ENCODE measurements at regions not wholly inside any gene's neighbourhood (a gene's known extent, or its start where the extent isn't known, plus 50 kb on each side); places are given as distances from the start of the nearest gene placed in this dataset.
"Not testable (repeated sequence)": the region's sequence is repeated elsewhere in the genome, so short reads cannot be mapped to it uniquely, and the experiment has no call there.

DNA sequence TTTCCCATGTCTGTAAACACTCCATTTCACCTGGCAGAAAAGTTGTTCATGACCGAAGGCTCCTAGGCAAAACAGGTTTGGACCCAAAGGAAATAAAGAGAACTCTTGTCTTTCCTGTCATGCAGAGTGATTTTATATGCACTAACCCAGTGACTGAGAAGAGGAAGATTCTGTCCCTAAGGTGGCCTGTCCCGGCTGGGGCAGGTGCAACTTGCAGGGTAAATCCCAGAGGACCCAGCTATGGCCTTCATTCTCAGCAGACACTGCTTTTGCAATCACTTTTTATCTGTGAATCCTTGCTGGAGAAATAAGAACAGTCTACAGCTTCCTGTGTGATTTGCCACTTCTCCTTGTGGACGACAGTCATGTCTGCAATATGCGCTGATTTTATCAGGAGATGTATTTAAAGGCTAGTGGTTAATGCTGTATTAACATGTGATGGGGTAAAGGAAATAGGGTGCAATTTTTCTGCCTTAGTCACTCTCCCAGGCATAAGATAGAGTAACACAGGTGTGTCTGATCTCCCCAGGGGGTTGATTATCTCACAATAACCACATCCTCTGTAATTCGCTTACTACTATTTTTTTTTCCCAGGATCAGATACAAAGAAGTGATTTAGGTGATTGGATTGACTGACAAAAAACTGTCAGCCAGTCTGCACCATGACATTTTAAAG lies 696.8 kb upstream of the SOX9 start:
- DNase-seq = no peak

DNA sequence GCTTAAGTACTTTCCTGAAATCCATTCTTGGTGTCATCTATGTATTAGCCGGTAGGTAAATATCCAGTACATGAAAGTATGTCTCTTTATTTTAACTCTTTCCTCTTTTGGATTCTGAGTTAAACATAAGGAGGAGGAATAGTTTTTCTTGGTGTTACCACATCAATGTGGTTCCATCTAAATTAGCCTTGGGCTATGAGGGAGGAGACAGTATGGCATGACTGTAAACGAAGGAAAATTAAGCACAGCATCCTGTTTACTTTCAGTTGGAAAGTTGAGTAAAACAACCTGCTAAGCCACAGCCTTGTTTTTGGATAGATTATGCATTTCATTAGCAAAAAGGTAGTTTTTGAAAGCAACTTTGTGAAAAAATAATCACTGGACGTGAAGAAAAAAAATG lies 693.0 kb upstream of the SOX9 start:
- no peak for DNase-seq

GRCh38 chr17:71428897-71429296 lies 691.9 kb upstream of the SOX9 start:
- no peak for DNase-seq

- no peak for DNase-seq
Measured at GRCh38 chr17:71430281-71430680, 690.5 kb upstream of the SOX9 start.

DNA sequence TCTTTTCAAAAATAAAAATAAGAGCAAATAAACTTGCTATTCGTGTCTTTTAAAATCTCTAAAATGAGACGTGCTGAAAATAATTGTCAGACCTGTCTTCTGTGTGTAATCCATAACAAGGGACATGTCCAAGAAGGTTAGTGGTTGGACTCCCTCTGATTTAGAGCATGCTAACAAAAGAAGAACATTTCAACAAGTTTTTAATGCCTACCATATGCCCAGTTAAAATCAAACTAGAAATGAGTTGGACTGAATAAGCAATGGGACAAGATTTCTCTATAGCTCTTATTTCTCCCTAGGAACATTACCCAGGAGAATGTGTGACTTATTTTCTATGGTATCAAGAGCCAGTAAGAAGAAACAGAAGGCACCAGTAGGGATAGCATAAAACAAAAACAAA lies 689.7 kb upstream of the SOX9 start:
- no peak for DNase-seq

DNA sequence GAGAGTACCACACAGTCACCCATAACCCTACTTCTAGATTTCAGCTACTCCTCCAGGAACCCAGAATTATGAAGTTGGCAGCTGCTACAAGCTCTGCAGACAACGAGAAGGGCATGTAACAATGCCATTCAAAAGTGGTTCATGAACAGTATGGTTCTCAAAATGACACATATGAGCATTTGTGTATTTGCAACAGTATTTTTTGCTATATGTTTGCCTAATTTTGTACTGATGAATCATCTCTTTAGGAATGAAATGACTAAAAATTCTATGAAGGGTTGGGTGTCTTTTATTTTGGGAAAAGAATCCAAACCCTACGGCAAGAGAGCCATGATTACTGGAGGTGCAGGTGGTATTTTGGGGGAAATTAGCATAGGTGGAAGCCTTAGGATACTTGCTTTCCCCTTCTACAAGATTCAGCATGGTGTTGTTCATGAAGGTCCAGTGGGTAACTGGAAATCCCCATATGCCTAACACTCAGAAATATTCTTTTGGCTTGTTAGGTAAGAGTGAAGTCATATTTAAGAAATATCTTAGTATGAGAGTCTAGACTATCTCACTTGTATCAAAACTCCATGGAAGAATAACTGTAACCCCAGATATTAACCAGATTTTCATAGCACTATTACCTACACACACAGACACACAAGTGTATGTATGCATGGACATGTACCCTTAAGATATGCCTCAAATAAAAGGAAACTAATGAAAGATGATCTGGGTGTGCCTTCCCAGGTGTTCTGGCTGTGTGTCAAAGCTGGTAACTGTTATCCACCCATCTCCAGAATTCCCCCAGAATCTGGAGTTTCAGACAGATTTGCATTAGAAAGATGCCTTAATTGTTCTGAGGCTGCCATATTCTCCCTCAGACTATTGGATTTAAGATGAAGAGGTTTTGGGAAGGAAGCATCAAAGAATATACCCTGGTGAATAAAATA lies 688.2 kb upstream of the SOX9 start:
- DNase-seq = no peak

DNA sequence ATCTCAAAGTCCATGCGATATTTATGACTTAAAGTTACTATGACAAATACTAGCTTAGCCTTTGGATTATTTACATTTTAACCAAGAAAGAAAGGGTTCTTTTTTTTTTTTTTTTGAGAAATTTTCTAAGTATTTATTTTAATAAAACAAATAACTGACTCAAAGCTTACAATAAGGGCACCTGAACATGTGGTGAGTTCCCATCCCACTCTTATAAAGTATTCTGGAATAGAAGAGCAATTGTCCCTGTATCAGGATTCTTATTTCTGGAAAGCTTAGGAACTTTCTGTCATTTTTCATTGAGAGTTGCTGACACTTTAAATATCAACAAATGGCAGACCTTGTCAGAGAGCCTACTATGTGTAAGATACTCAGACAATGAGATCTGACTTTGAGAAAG lies 686.1 kb upstream of the SOX9 start:
- no peak for DNase-seq

GRCh38 chr17:71436479-71436878 lies 684.3 kb upstream of the SOX9 start:
- no peak for DNase-seq

GRCh38 chr17:71437166-71437565 lies 683.7 kb upstream of the SOX9 start:
- DNase-seq = no peak

- DNase-seq = no peak
Measured at GRCh38 chr17:71438631-71439146, 682.1 kb upstream of the SOX9 start.

DNA sequence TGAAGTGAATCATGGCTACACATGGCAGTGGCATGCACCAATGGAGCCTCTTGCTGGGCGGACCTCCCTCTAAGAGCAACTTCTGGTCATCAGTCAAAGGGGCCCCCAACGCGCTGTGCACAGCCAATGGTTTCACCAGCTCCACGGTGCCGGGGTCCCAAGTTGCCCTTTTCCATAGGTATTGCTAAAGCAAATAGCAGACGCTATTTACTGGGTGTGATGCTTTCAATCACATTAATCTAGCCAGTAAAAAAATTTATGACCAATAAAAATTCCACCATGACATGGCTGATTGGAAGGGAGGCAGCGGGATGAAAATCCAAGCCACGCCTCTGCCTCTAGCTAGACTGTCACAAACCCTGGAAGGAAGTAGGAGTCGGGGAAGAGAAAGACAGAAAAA lies 680.3 kb upstream of the SOX9 start:
- no peak for DNase-seq

DNA sequence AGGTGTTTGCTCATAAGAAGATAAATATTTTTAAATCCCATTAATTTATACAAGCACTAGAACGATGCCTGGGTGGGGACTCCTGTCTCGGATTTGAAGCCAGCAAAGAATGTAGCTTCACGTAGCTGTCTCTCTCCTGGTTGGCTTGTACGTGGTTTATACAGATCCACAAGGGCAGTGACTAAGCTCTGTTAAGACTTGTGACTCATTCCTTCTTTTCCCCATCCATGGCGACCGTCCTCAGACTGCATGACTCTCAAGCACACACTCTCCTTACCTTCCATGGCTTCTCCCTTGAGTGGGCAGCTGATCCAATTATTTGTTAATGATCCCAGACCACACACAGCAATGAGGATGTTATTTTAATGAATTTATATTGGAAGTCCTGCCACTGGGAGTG lies 679.7 kb upstream of the SOX9 start:
- DNase-seq = no peak

- DNase-seq = no peak
Measured at GRCh38 chr17:71444078-71444477, 676.7 kb upstream of the SOX9 start.

- DNase-seq = no peak
Measured at GRCh38 chr17:71446645-71447437, 674.0 kb upstream of the SOX9 start.

DNA sequence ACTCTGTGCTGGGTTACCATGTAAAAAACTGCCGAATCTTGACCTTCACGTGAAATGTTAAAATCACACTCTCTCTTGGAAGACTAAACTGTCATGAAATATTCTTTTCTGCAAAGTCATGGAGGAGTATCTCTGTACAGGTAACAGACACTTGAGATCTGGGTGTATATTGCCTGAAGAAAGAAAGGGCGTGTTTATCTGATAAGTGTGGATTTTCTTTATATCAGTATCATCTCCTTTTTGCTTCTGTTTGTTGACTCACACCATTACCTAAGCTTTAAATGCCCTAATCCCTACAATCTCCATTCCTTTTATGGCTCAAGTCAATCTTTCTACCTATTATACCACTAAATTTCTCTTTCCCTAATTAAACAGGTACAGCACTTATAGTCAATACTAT lies 673.2 kb upstream of the SOX9 start:
- DNase-seq = no peak

DNA sequence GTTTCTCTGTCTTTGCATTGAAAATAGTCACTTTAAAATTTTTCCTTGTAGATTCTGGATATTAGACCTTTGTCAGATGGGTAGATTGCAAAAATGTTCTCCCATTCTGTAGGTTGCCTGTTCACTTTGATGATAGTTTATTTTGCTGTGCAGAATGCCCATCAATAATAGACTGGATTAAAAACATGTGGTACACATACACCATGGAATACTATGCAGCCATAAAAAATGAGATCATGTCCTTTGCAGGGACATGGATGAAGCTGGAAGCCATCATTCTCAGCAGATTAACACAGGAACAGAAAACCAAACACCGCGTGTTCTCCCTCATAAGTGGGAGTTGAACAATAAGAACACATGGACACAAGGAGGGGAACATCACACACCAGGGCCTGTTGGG lies 670.2 kb upstream of the SOX9 start:
- not testable (repeated sequence) for DNase-seq

- DNase-seq = no peak
Measured at GRCh38 chr17:71453876-71454422, 666.9 kb upstream of the SOX9 start.

DNA sequence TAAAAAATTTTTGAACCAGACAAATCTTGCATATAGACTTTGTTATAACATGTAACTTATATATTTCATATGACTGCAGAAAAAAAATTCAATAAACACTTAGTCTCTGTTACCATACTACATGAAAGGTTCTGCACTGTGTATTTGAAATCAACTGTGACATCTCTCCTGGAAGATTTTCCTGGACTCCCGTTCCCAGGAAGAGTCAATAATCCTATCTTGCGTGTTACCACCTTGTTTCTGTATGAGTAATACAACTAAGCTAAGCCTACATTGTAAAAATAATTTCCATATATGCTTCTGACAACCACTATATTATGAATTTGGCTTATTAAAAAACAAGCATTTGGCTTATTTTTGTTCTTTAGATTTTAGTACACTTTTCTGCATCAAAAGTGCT lies 665.6 kb upstream of the SOX9 start:
- no peak for DNase-seq

DNA sequence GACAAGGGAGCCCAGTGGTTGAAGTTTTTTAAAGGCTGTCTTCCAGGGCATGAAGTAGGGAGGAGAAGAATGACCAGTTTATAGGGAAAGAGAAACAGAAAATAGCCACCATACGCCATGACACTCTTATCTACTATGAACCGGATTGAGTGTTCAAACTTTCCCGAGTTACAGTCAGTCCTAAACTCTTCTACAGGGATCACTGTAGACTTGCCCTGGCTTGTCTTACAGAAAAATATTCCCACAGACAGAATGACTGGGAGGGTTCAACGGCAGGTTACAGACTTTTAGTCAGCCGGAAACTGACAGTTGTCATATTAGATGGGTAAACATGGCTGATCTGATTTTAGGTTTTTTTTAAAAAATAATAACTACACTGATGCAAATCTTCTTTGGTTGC lies 662.5 kb upstream of the SOX9 start:
- DNase-seq = no peak

- no peak for DNase-seq
Measured at GRCh38 chr17:71460943-71461342, 659.9 kb upstream of the SOX9 start.

GRCh38 chr17:71461498-71462169 lies 659.2 kb upstream of the SOX9 start:
- no peak for DNase-seq

DNA sequence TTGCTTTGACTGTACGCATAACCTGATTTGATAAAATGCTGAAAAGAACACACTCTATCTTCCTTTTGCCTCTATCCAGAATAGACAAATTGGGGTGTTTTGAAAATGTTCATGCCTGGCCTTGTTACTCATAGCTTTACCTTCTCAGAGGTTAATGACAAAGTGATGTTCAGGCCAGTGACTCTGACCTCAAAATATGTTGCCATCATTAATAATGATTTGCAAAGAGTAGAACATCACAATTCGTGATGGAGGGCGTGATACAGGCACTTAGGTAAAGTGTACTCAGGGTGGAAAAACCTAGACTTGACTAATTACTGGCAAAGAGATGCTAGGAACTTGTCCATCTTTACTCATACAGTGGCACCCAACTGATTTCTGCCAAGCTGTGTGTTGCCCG lies 656.6 kb upstream of the SOX9 start:
- DNase-seq = no peak
